Effector memory CD4-positive, alpha-beta T cell (primary cell): ENCODE measurements at regions not wholly inside any gene's neighbourhood (a gene's known extent, or its start where the extent isn't known, plus 50 kb on each side); places are given as distances from the start of the nearest gene placed in this dataset.
"Not testable (repeated sequence)": the region's sequence is repeated elsewhere in the genome, so short reads cannot be mapped to it uniquely, and the experiment has no call there.

Source experiments
- DNase-seq, 3 donors: peaks; one replicate each; pipeline ENCODE4 v3.0.0-alpha.2; 2020
- H3K27ac ChIP-seq: 2 replicates; pipeline ENCODE4 v1.7.0; 2013; ENCODE audit warnings: mild to moderate bottlenecking, low read length, moderate library complexity; ENCODE audit not compliant: insufficient read depth, poor library complexity, severe bottlenecking
- H3K27me3 ChIP-seq: replicated peaks from 2 replicates; pipeline ENCODE4 v1.7.0; 2013; ENCODE audit warnings: mild to moderate bottlenecking, low read length; ENCODE audit not compliant: insufficient read depth, control insufficient read depth, poor library complexity, severe bottlenecking
- H3K36me3 ChIP-seq: 2 replicates; pipeline ENCODE4 v1.7.0; 2013; ENCODE audit warnings: mild to moderate bottlenecking, low read length, moderate library complexity; ENCODE audit not compliant: control insufficient read depth, insufficient read depth
- H3K4me1 ChIP-seq: 2 replicates; pipeline ENCODE4 v1.7.0; 2013; ENCODE audit warnings: low read length, mild to moderate bottlenecking; ENCODE audit not compliant: control insufficient read depth, insufficient read depth, poor library complexity, severe bottlenecking
- H3K4me3 ChIP-seq: 2 replicates; pipeline ENCODE4 v1.7.0; 2013; ENCODE audit warnings: low read length, low read depth, mild to moderate bottlenecking; ENCODE audit not compliant: insufficient read depth, poor library complexity, severe bottlenecking
- H3K9me3 ChIP-seq: 2 replicates; pipeline ENCODE4 v1.7.0; 2013; ENCODE audit warnings: mild to moderate bottlenecking, low read length, moderate library complexity; ENCODE audit not compliant: control insufficient read depth

GRCh38 chr5:23139338-23140171, 286.4 kb upstream of the CDH12 start:
- H3K4me1 ChIP-seq = no peaks in the 10 kb centered on the region
- no peak overlapping the region for H3K27ac ChIP-seq
- H3K27me3 ChIP-seq = no peaks in the 10 kb centered on the region
- no peaks in the 10 kb centered on the region for H3K9me3 ChIP-seq
- H3K36me3 ChIP-seq = no peaks in the 10 kb centered on the region
- DNase-seq = no peak
- no peak overlapping the region for H3K4me3 ChIP-seq

GRCh38 chr5:23136958-23137357, 283.8 kb upstream of the CDH12 start:
- Histone ChIP-seq H3K4me1 (no peaks in the 10 kb centered on the region), H3K36me3 (no peaks in the 10 kb centered on the region), H3K27ac (no peak overlapping the region), H3K27me3 (no peaks in the 10 kb centered on the region), H3K4me3 (no peak overlapping the region), H3K9me3 (no peaks in the 10 kb centered on the region)
- DNase-seq = no peak

GRCh38 chr5:23132231-23132630, 279.1 kb upstream of the CDH12 start:
- Histone ChIP-seq H3K4me3 (no peak overlapping the region), H3K27ac (no peak overlapping the region), H3K36me3 (no peaks in the 10 kb centered on the region), H3K9me3 (no peaks in the 10 kb centered on the region), H3K4me1 (no peaks in the 10 kb centered on the region), H3K27me3 (no peaks in the 10 kb centered on the region)
- DNase-seq = no peak

- Histone ChIP-seq H3K27me3 (no peaks in the 10 kb centered on the region), H3K9me3 (no peaks in the 10 kb centered on the region), H3K36me3 (no peaks in the 10 kb centered on the region), H3K27ac (no peak overlapping the region), H3K4me3 (no peak overlapping the region), H3K4me1 (no peaks in the 10 kb centered on the region)
- DNase-seq = no peak
Measured at GRCh38 chr5:23112237-23112636, 259.1 kb upstream of the CDH12 start.

GRCh38 chr5:23105021-23105420, 251.9 kb upstream of the CDH12 start:
- Histone ChIP-seq H3K27ac (no peak overlapping the region), H3K4me1 (no peaks in the 10 kb centered on the region), H3K4me3 (no peak overlapping the region), H3K36me3 (no peaks in the 10 kb centered on the region), H3K9me3 (peaks cover 4% of the 10 kb centered on the region), H3K27me3 (no peaks in the 10 kb centered on the region)
- no peak for DNase-seq

- Histone ChIP-seq H3K36me3 (no peaks in the 10 kb centered on the region), H3K27me3 (no peaks in the 10 kb centered on the region), H3K4me3 (no peak overlapping the region), H3K4me1 (no peaks in the 10 kb centered on the region), H3K27ac (no peak overlapping the region), H3K9me3 (peaks cover 4% of the 10 kb centered on the region)
- no peak for DNase-seq
Measured at GRCh38 chr5:23103566-23103965, 250.4 kb upstream of the CDH12 start.

GRCh38 chr5:23095418-23095817, 242.3 kb upstream of the CDH12 start:
- not testable (repeated sequence) for H3K36me3 ChIP-seq, H3K27ac ChIP-seq, H3K4me1 ChIP-seq, H3K4me3 ChIP-seq, H3K9me3 ChIP-seq, H3K27me3 ChIP-seq, DNase-seq

GRCh38 chr5:23089286-23089685, 236.1 kb upstream of the CDH12 start:
- H3K27ac ChIP-seq = no peak overlapping the region
- H3K4me1 ChIP-seq = no peaks in the 10 kb centered on the region

GRCh38 chr5:23084815-23085214, 231.7 kb upstream of the CDH12 start:
- no peak for DNase-seq
- H3K4me3 ChIP-seq = no peak overlapping the region
- no peaks in the 10 kb centered on the region for H3K36me3 ChIP-seq
- H3K27ac ChIP-seq = no peak overlapping the region
- H3K27me3 ChIP-seq = no peaks in the 10 kb centered on the region
- no peaks in the 10 kb centered on the region for H3K4me1 ChIP-seq
- H3K9me3 ChIP-seq = no peaks in the 10 kb centered on the region

More at GRCh38 chr5:23089286-23089685, 236.1 kb upstream of the CDH12 start:
- no peaks in the 10 kb centered on the region for H3K9me3 ChIP-seq
- no peaks in the 10 kb centered on the region for H3K36me3 ChIP-seq
- H3K27me3 ChIP-seq = no peaks in the 10 kb centered on the region
- DNase-seq = no peak
- H3K4me3 ChIP-seq = no peak overlapping the region

- Histone ChIP-seq H3K36me3 (no peaks in the 10 kb centered on the region), H3K4me3 (no peak overlapping the region), H3K4me1 (no peaks in the 10 kb centered on the region), H3K9me3 (no peaks in the 10 kb centered on the region), H3K27me3 (no peaks in the 10 kb centered on the region), H3K27ac (no peak overlapping the region)
- no peak for DNase-seq
Measured at GRCh38 chr5:23072179-23072578, 219.0 kb upstream of the CDH12 start.
